ENCODE measurements at regions not wholly inside any gene's neighbourhood (a gene's known extent, or its start where the extent isn't known, plus 50 kb on each side); places are given as distances from the start of the nearest gene placed in this dataset.
A peak's percentile ranks its signal among the peaks of the same experiment; 100 is the strongest.

GRCh38 chr10:58996866-58997265 lies 179.6 kb upstream of the PHYHIPL start:
- no peak overlapping the region for H3K4me3 Mint-ChIP-seq
- no peak for TF ChIP-seq CTCF (IDR thresholded peaks at IDR 0.05)
- H3K27me3 Mint-ChIP-seq (ENCODE audit: low read depth, poor library complexity), result no peaks in the 10 kb centered on the region
- no peak for DNase-seq
- H3K9me3 Mint-ChIP-seq, result no peaks in the 10 kb centered on the region
- H3K4me1 Mint-ChIP-seq, result peaks cover 37% of the 10 kb centered on the region
- no peaks in the 10 kb centered on the region for H3K36me3 Mint-ChIP-seq (ENCODE audit: low read depth)
- no peak overlapping the region for H3K27ac Mint-ChIP-seq

GRCh38 chr10:58998924-58999713 lies 177.3 kb upstream of the PHYHIPL start:
- Mint-ChIP-seq H3K36me3 (ENCODE audit: low read depth) (no peaks in the 10 kb centered on the region), H3K4me3 (no peak overlapping the region), H3K27ac (peak overlapping the region; percentile 14), H3K27me3 (ENCODE audit: low read depth, poor library complexity) (no peaks in the 10 kb centered on the region), H3K4me1 (peaks cover 51% of the 10 kb centered on the region), H3K9me3 (no peaks in the 10 kb centered on the region)
- no peak for DNase-seq
- TF ChIP-seq CTCF (IDR thresholded peaks at IDR 0.05), result no peak

GRCh38 chr10:59000162-59000825 lies 176.1 kb upstream of the PHYHIPL start:
- no peak for TF ChIP-seq CTCF (IDR thresholded peaks at IDR 0.05)
- H3K4me3 Mint-ChIP-seq, result no peak overlapping the region
- H3K27me3 Mint-ChIP-seq (ENCODE audit: low read depth, poor library complexity), result no peaks in the 10 kb centered on the region
- no peaks in the 10 kb centered on the region for H3K36me3 Mint-ChIP-seq (ENCODE audit: low read depth)
- peaks cover 52% of the 10 kb centered on the region for H3K4me1 Mint-ChIP-seq
- H3K27ac Mint-ChIP-seq, result no peak overlapping the region
- no peak for DNase-seq
- no peaks in the 10 kb centered on the region for H3K9me3 Mint-ChIP-seq

- no peaks in the 10 kb centered on the region for H3K36me3 Mint-ChIP-seq (ENCODE audit: low read depth)
- H3K27ac Mint-ChIP-seq, result no peak overlapping the region
- no peaks in the 10 kb centered on the region for H3K27me3 Mint-ChIP-seq (ENCODE audit: low read depth, poor library complexity)
- no peak for TF ChIP-seq CTCF (IDR thresholded peaks at IDR 0.05)
- peaks cover 61% of the 10 kb centered on the region for H3K4me1 Mint-ChIP-seq
- no peaks in the 10 kb centered on the region for H3K9me3 Mint-ChIP-seq
- H3K4me3 Mint-ChIP-seq, result no peak overlapping the region
- DNase-seq, result no peak
These were observed 174.4 kb upstream of the PHYHIPL start for GRCh38 chr10:59002011-59002410.

GRCh38 chr10:59003203-59003602 lies 173.2 kb upstream of the PHYHIPL start:
- no peak for DNase-seq
- H3K27me3 Mint-ChIP-seq (ENCODE audit: low read depth, poor library complexity), result no peaks in the 10 kb centered on the region
- H3K4me3 Mint-ChIP-seq, result no peak overlapping the region
- no peaks in the 10 kb centered on the region for H3K36me3 Mint-ChIP-seq (ENCODE audit: low read depth)
- no peak for TF ChIP-seq CTCF (IDR thresholded peaks at IDR 0.05)
- H3K9me3 Mint-ChIP-seq, result no peaks in the 10 kb centered on the region
- H3K4me1 Mint-ChIP-seq, result peaks cover 68% of the 10 kb centered on the region
- peak overlapping the region; percentile 22 for H3K27ac Mint-ChIP-seq
